Left hindlimb (tissue), 1 donor: ENCODE measurements at regions not wholly inside any gene's neighbourhood (a gene's known extent, or its start where the extent isn't known, plus 50 kb on each side); places are given as distances from the start of the nearest gene placed in this dataset.

Experiments
- DNase-seq: peaks from one replicate; pipeline ENCODE4 v3.0.0-alpha.2; 2018

DNA sequence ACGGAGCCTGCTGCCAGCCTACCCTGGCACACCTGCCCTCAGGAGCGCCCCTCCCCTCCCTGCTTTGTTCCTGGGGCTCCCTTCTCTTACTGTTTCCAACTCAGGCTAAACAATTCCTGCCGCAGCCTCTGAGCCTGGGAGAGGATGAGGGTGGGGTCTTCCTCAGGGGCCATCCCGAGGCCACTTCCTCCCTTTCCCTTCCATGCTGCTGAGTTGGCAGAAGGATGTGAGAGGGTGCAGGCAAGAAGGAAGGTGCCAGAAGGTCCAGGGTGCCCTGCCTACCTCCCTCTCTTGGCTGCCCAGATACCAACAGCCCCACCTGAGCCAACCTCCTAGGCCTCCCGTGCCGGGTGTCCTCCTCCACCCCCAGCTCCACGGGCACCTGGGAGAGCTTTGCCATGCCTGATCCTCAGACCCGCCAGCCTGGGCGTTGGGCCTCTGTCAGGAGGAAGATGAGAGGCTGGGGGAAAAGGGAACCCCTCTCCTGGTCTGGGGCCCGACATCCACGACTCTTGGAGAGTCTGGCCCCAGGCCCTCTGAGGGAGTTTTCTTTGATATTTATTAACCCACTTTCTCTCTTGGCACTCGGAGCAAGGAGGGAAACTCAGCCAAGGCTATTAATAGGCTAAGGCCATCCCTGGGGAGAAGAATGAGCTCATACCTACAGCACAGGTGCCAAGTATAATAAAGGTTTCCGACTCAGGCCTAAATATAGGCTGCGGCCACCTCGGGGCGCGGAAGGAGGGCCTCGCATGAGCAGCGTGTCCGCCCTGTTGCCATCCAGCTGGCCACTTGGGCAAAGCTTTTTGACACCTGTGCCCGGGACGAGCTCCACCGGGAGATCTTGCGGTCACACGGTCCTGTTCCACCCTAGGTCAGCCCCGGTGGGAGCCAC, 232.0 kb downstream of the ENGASE start:
- no peak for DNase-seq

DNA sequence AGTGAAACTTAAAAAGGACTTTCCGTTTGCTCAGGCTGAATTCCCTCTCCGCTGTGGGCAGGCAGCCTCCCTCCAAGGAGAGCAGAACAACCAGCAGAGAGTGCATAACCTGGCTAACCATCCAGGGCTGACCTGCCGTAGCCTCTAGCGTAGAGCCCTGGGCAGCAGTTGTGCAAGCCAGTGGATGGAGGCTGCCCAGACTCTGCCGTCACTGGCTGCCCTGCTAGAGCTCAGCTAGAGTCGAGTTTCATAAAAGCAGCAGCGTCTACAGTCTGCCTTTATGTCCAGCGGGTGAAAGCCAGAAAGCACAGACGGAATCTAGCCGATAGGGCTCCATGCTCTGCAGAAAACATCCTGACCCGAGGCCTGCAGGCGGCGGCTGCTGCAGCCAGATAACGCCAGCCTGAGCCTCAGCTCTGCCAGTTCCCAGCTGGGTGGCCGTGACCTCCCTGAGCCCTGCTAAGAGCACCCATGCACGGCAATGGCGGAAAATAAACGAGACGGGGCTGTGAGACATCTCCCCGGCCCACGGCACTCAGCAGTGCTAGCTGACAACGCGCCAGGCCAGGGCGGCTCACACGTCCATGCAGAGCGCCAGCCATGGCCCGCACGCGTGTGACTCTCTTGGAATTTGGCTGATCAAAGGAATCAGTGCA, 231.3 kb downstream of the ENGASE start:
- peak; percentile 47 for DNase-seq

DNA sequence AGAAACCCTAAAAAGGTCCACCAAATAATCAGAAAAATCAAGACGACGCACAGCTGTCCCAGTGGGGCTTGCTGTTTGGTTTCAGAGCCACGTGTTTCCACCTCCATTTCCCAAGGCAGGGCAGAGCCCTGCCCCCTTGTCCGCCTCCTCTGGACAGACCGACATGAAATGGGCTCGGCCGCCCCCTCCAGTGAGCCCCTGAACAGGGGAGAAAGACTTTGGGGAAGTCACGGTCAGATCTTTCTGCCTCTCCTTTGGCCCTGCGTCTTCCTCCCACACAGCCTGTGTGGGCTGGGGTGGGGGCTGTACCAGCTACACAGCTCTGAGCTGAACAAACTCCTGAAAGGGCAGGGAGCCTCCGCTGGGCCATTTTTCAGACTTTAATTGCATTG, 230.7 kb downstream of the ENGASE start:
- no peak for DNase-seq

- no peak for DNase-seq
Observed at GRCh38 chr17:79304884-79305283, 230.3 kb downstream of the ENGASE start.

- no peak for DNase-seq
Observed at GRCh38 chr17:79303641-79304205, 229.1 kb downstream of the ENGASE start.

GRCh38 chr17:79301469-79301868, 226.8 kb downstream of the ENGASE start:
- DNase-seq: no peak

GRCh38 chr17:79299349-79299748, 224.7 kb downstream of the ENGASE start:
- DNase-seq: no peak

DNA sequence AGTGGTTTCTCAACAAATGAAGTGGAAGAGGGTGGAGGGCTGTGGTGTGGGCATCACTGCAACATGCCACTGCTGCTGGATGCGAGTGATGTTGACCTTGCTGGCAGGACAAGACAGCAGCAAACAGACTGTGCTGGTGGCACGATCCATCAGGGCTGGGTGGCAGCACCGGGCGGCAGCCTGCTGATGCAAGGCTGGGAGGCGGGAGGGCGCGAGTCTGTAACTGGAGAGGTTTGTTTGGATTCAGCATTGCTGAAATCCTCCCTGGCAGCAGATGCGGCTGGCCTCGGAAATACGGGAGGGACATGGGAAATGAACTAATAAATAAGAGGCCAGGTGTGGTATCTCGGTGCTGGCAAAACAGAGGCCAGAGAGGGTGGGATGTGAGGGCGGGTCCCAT, 224.2 kb downstream of the ENGASE start:
- no peak for DNase-seq

- no peak for DNase-seq
Observed at GRCh38 chr17:79296243-79296642, 221.6 kb downstream of the ENGASE start.

DNA sequence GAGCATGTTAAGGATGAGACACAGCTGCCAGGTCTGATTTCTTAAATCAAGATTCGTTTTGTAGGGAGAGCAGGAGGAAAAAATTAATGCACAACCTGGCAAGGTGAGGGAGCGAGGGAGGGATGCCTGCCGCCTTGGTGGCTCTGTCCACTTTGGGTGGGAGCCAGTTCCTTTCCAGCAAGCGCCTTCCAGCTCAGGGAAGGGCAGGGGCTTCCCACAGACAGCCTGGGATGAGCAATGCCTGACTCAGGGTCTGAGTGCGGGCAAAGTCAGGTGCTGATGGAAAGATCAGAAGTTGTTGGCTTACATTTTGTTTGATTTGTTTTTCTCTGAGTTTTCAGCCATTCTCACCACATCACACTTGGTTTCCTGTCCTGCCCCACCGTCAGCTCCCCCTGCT, 220.7 kb downstream of the ENGASE start:
- no peak for DNase-seq

DNA sequence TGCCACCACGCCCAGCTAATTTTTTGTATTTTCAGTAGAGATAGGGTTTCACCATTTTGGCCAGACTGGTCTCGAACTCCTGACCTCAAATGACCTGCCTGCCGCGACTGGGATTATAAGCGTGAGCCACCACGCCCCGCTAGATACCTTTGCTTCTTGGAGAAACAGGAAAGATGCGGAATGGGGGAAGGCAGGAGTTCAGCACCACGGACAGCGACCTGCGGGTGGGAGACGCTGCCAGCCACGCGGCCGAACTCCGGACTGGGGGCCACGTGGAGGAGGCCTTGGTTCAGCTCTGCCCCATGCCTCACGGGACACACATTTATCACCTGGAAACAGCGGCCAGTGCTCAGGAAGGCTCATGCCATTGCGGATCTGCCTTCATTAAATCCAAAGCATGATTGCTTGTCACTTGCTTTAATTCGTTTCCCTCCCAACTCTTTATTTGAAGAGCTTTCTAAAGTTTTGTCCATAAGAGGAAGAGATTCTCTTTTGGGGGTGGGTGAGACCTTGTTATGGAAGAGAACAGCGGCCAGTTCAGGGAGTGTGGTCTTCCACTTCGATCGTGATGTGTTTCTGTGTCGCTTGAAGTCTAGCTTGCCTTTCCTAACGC, 219.9 kb downstream of the ENGASE start:
- DNase-seq: peak; percentile 79

- DNase-seq: no peak
Observed at GRCh38 chr17:79292501-79292900, 217.9 kb downstream of the ENGASE start.

DNA sequence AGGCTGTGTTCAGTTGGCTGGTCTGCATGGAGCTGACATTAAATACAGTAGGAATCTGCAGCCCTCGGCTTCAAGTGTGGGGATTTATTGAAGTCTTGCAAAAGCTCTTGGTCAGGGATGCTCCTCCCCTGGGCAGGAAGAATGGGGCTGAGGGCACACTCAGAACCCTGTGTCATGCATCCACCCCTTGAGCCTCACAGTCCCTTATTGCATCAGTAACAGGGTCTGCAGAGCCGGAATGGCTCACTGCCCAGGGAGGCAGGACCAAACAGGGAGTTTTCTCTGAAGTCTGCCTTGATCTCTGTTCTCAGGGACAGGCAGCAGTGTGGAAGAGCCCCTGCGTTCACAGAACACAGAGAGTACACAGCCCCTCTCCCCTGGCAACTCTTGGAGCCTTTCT, 216.8 kb downstream of the ENGASE start:
- no peak for DNase-seq

DNA sequence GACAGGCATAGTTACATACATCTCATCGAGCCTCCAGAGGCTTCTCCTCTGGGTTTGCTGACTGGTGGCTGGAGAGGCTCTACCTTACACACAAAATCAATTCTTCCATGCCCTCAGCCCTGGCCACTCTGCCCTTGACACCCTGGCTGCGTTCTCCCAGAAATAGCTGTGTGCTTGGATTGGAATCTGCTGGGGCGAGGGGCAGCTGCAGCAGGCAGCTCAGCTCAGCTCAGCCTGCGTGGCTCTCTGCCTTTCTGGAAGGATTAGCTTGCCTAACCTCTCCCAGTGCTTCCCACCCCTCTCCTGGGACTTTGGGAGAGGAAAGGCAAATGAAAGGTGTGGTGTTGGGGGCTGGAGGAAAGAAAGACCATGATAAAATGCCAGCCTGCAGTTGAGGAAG, 216.1 kb downstream of the ENGASE start:
- no peak for DNase-seq

DNA sequence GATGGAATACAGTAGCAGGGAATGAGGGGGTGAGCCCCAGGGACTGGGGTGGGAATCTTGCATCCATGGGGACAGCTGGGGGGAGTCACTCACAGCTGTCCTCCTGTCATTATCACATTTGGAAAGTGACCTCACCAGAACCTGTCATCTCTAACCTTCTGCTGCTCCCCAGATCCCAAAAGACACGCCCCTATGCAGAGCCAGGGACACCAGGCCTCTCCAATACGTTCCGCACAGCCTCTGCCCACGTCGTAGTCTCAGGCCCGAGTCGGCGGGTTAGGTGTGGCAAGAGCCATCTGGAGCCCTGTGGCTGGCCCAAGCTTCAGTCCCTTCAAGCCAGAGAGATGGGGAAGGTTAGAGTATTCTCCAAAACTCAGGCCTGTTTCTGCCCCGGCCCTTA, 214.3 kb downstream of the ENGASE start:
- DNase-seq: no peak

DNA sequence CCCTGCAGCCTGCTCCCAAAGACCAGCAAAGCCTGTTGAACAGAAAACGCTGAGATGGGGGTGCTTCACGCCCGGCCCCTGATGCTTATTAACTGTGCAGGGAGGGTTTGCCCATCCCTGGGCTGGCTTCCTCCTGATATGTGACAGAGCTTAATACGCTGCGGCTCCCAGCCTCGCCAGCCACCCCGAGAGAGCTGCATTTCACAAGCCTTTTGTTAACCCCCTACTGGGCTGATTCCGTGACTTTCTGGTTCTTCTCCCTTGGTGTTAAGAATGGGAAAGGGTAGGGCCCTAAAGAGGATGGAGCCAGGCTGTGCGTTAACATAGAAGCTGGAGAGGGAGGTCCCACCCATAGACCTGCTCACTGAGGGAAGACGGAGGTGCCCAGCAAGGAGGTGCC, 211.8 kb downstream of the ENGASE start:
- DNase-seq: no peak

DNA sequence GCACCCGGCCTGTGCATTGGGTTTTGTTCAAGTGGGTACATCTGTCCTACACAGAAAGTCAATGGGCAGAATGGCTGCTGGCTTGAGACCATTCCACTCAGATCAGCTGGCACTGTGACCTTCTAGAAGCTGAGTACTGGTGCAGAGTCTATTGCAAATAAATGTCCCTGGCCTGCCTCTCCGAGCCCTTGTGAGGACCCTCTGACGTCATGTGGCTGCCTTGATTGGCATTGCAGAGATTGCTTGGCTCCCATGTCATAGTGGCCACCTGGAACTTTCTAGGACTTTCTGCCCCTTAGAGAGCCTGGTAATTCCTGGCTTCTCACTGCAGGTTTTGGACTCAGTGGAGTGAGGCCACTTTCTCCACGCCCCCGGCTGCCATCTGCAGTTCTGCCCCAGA, 211.3 kb downstream of the ENGASE start:
- no peak for DNase-seq

GRCh38 chr17:79282294-79282693, 207.7 kb downstream of the ENGASE start:
- no peak for DNase-seq

DNA sequence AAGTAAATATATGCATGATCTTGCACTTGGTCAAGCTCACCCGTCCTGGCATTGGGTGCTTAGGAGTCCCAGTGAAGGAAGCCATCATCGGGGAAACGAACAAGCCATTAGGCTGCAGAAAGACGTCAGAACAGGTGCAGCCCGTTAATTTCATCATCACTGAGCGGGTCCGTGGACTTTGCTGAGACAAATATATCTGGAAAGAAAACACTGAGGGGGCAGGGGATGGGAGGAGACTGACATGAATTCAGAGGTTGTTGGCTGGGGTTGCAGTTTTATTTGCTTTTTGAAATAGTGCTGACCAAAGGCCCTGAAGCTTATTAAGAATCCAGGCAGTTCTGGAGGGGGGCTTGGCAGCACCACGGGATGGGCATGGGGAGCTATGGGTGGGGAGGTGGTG, 207.2 kb downstream of the ENGASE start:
- DNase-seq: no peak

DNA sequence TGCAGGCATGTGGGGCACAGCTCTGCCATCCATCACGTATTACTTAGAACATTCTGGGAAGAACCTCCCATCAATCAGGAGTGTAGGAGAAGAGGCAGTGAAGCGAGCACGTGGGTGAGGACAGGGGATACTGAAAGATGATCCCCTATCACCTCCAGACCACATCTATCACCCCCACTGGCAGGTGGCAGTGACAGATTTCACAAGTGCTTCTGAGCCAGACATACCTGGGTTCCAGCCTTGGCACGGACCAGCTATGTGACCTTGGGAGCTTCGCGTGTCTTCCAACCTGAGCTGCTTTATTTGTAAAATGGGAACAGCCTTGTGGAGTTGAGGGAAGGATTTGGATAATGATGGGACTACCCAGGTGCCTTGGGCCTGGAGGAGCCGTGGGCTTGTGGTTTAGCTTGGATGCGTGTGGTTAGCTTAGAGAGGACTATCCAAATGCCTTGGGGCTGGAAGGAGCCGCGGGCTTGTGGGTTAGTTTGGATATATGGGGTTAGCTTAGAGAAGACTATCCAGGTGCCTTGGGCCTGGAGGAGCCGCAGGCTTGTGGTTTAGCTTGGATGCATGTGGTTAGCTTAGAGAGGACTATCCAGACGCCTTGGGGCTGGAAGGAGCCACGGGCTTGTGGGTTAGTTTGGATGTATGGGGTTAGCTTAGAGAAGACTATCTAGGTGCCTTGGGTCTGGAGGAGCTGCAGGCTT, 206.4 kb downstream of the ENGASE start:
- no peak for DNase-seq

DNA sequence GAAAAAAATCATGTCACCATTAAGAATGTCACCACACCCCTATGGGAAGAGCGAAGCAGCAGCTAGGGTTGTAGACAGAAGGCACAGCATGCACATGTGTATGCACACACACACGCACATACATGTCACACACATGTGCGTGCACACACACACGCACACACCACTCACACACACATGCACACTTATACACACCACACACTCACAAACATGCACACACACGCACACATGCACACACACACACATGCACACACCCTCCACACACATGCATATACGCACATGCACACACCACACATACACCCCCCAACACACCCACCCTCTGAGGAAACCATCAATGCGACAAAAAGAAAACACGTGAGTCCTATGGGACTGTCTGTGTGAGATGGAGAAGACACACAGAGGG, 205.4 kb downstream of the ENGASE start:
- DNase-seq: no peak

- DNase-seq: no peak
Observed at GRCh38 chr17:79279320-79279719, 204.7 kb downstream of the ENGASE start.

DNA sequence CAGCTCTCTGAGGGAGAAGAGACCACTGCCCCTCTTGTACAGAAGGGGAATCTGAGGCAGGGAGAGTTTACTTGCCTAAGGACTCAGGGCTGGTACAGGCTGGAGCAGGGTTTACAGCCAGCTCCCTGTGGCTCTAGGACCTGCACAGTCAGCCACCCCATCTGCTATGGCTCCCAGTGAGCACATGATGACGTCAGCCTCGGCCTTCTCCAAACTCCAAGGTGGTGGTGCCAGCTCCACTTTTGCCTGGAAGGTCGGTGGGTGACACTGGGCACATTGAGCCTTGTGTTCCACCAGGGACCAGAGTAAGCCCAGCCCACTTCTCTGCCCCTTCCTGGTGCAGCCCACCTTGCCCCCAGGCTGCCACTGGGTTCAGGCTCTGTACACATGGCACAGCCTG, 202.2 kb downstream of the ENGASE start:
- no peak for DNase-seq
